K562 (cell line): ENCODE measurements at regions not wholly inside any gene's neighbourhood (a gene's known extent, or its start where the extent isn't known, plus 50 kb on each side); places are given as distances from the start of the nearest gene placed in this dataset.

ENCODE experiments used
- ATAC-seq: fragments of 200-7000 bp; cut with Tn5 transposase; 3 replicates; pipeline ENCODE4 v1.9.1; 2020; ENCODE audit warnings: moderate library complexity
- BruUV-seq: library from RNA; stranded (reverse); fragments of 400-500 nt; replicated peaks from 2 replicates; lab custom pipeline; 2021; lab: Mats Ljungman, UMichigan
- CTCF ChIA-PET: fragments of 300-600 bp; formaldehyde crosslinking; extraction: SDS; loops from one replicate; lab custom pipeline; 2021; ENCODE audit warnings: low intra/inter-chr PET ratio; lab: Yijun Ruan, JAX
- POLR2A ChIA-PET: fragments of 300-600, 350-650 bp; sonication (Branson Sonifier 250); formaldehyde crosslinking; extraction: SDS; loops from one replicate; lab custom pipeline; 2021; ENCODE audit warnings: antibody characterized with exemption, inconsistent platforms; lab: Yijun Ruan, JAX
- DNase-seq, 4 experiments: peaks; one replicate each; pipeline versions ENCODE4 v3.0.0 to v3.0.0-alpha.2; 2011 to 2018; ENCODE audit warnings: low spot score in 3 of 4, mixed read lengths in 3 of 4; ENCODE audit errors: extremely low read depth in 1 of 4
- FAIRE-seq: peaks from 2 replicates; lab custom pipeline; 2011; peaks lifted over from hg19 to GRCh38; lab: Jason Lieb, UNC
- H2AFZ ChIP-seq: 2 replicates; pipeline ENCODE4 v1.6.0; 2011; ENCODE audit warnings: low read depth, low read length, control low read depth, inconsistent platforms
- H3K27ac ChIP-seq: fragments of 200-600 bp; 3 replicates; pipeline ENCODE4 v1.8.0; 2011; ENCODE audit warnings: low read depth, mild to moderate bottlenecking, control low read depth, inconsistent platforms, low read length, moderate library complexity, mixed read lengths; ENCODE audit errors: extremely low read depth
- H3K27me3 ChIP-seq, 2 experiments: fragments of 300-600 bp in 1 of 2; 2 replicates in 1 of 2; 3 replicates in 1 of 2; pipeline versions ENCODE4 v1.6.0 to v1.8.0; 2011; ENCODE audit warnings: inconsistent platforms in 2 of 2, low read length in 2 of 2, mild to moderate bottlenecking in 1 of 2, mixed read lengths in 1 of 2, moderate library complexity in 1 of 2; ENCODE audit not compliant: control insufficient read depth in 2 of 2, insufficient read depth in 2 of 2
- H3K36me3 ChIP-seq: fragments of 300-600 bp; 3 replicates; pipeline ENCODE4 v1.8.0; 2011; ENCODE audit warnings: mild to moderate bottlenecking, low read length, inconsistent platforms; ENCODE audit not compliant: control insufficient read depth, insufficient read depth
- H3K4me1 ChIP-seq, 2 experiments: fragments of 200-600 bp in 1 of 2; replicated peaks in 1 of 2; 2 replicates in 1 of 2; 3 replicates in 1 of 2; pipeline versions ENCODE4 v1.5.1 to v1.8.0; 2011; ENCODE audit warnings: inconsistent platforms in 2 of 2, low read length in 2 of 2, mild to moderate bottlenecking in 1 of 2, mixed read lengths in 1 of 2, moderate library complexity in 1 of 2; ENCODE audit not compliant: control insufficient read depth in 2 of 2, insufficient read depth in 2 of 2
- H3K4me2 ChIP-seq: 2 replicates; pipeline ENCODE4 v1.6.1; 2011; ENCODE audit warnings: low read length, control low read depth, inconsistent platforms, mixed read lengths; ENCODE audit not compliant: insufficient read depth
- H3K4me3 ChIP-seq: fragments of 200-600 bp; sonication (generic), shearing (Covaris generic); 2 replicates; pipeline ENCODE4 v1.5.1; 2016; ENCODE audit warnings: control low read depth, inconsistent platforms
- H3K79me2 ChIP-seq: fragments of 200-600 bp; 3 replicates; pipeline ENCODE4 v1.8.0; 2011; ENCODE audit warnings: low read length, inconsistent platforms; ENCODE audit not compliant: control insufficient read depth, insufficient read depth
- H3K9ac ChIP-seq, 2 experiments: 2 replicates each; pipeline versions ENCODE4 v1.6.0 to v1.6.1; 2011; ENCODE audit warnings: low read depth in 2 of 2, low read length in 2 of 2, control low read depth in 1 of 2, inconsistent platforms in 1 of 2, mild to moderate bottlenecking in 1 of 2, mixed read lengths in 1 of 2; ENCODE audit not compliant: insufficient read depth in 1 of 2
- H3K9me1 ChIP-seq: one replicate; pipeline ENCODE4 v1.6.0; 2011; ENCODE audit warnings: inconsistent platforms, mild to moderate bottlenecking, low read length, moderate library complexity; ENCODE audit not compliant: control insufficient read depth, insufficient read depth
- H3K9me3 ChIP-seq: replicated peaks from 2 replicates; pipeline ENCODE4 v1.5.1; 2011; ENCODE audit warnings: low read depth, low read length, inconsistent platforms; ENCODE audit not compliant: control insufficient read depth, insufficient read depth
- H4K20me1 ChIP-seq: replicated peaks from 2 replicates; pipeline ENCODE4 v1.6.1; 2011; ENCODE audit warnings: low read length, inconsistent platforms, mixed read lengths; ENCODE audit not compliant: control insufficient read depth, insufficient read depth
- CHCHD3 ChIP-seq: fragments of 250-450 bp; sonication (Bioruptor Pico); IDR thresholded peaks from 2 replicates; pipeline ENCODE4 v2.1.2; 2022; ENCODE audit warnings: mild to moderate bottlenecking
- CREM ChIP-seq: IDR thresholded peaks from 2 replicates; pipeline ENCODE4 v1.6.1; 2014; ENCODE audit warnings: antibody characterized with exemption, low read depth
- CTBP1 ChIP-seq: fragments of 450-650 bp; IDR thresholded peaks from 2 replicates; pipeline ENCODE4 v1.6.1; 2016; ENCODE audit warnings: borderline replicate concordance
- JUN ChIP-seq, 2 experiments: sonication (generic) in 1 of 2; formaldehyde crosslinking in 1 of 2; IDR thresholded peaks; 2 replicates each; pipeline versions ENCODE4 v1.6.1 to v1.8.0; 2012 to 2022; ENCODE audit warnings: borderline replicate concordance in 2 of 2, mild to moderate bottlenecking in 2 of 2, improper control_type of control experiment in 1 of 2, low read depth in 1 of 2, low read length in 1 of 2, missing genetic modification reagents in 1 of 2
- KLF6 ChIP-seq: fragments of 250-450 bp; sonication (Bioruptor Pico); IDR thresholded peaks from 2 replicates; pipeline ENCODE4 v1.4.0; 2020; ENCODE audit warnings: mild to moderate bottlenecking, moderate library complexity, borderline replicate concordance
- NFIX ChIP-seq: fragments of 250-450 bp; sonication (Bioruptor Pico); IDR thresholded peaks from 2 replicates; pipeline ENCODE4 v1.4.0; 2020; ENCODE audit warnings: low read depth, mild to moderate bottlenecking, moderate library complexity
- PHB2 ChIP-seq: fragments of 450-650 bp; IDR thresholded peaks from 2 replicates; pipeline ENCODE4 v1.6.1; 2017; ENCODE audit warnings: low read depth
- SAP30 ChIP-seq: fragments of 200-600 bp; sonication (generic); IDR thresholded peaks from 2 replicates; pipeline ENCODE4 v1.6.1; 2012; ENCODE audit warnings: borderline replicate concordance, low read depth, mild to moderate bottlenecking, moderate library complexity, low read length, control low read depth, inconsistent platforms; ENCODE audit not compliant: insufficient read depth, poor library complexity, severe bottlenecking
- ZC3H4 ChIP-seq: sonication (generic); formaldehyde crosslinking; IDR thresholded peaks from 2 replicates; pipeline ENCODE4 v1.9.0; 2021; ENCODE audit warnings: missing genetic modification reagents, borderline replicate concordance
- ZNF146 ChIP-seq: IDR thresholded peaks from one replicate; pipeline ENCODE4 v1.6.1; 2018; ENCODE audit warnings: missing compliant biosample characterization; ENCODE audit not compliant: unreplicated experiment
- ZNF551 ChIP-seq: fragments of 250-450 bp; sonication (Bioruptor Pico); IDR thresholded peaks from 2 replicates; pipeline ENCODE4 v1.5.0; 2021; ENCODE audit warnings: mild to moderate bottlenecking, moderate library complexity
- WGBS: fragments of 100-300 bp; shearing (Covaris generic); methylation state at CpG from one replicate; pipeline ENCODE4 v1.1.6; 2016; ENCODE audit warnings: low coverage, mixed read lengths; ENCODE audit not compliant: insufficient coverage; ENCODE audit errors: missing lambda C conversion rate; 5-methylcytosine and 5-hydroxymethylcytosine counted together
- in situ Hi-C: fragments of 300-500 bp; cut with MboI; formaldehyde crosslinking; loops from 4 replicates; pipeline ENCODE4 v1.15.0; 2018; ENCODE audit warnings: inconsistent platforms, mixed read lengths
- intact Hi-C: fragments of 100-400 bp; cut with micrococcal nuclease; formaldehyde crosslinking; loops from 2 replicates; pipeline ENCODE4 v1.14.2; 2022
- TF ChIP-seq, protein P1 (sequence below): fragments of 450-650 bp; IDR thresholded peaks from 2 replicates; pipeline ENCODE4 v1.6.1; 2016; ENCODE audit warnings: low read depth
- TF ChIP-seq, protein P2 (sequence below): fragments of 250-450 bp; sonication (Bioruptor Pico); IDR thresholded peaks from 2 replicates; pipeline ENCODE4 v1.4.0; 2020

DNA sequence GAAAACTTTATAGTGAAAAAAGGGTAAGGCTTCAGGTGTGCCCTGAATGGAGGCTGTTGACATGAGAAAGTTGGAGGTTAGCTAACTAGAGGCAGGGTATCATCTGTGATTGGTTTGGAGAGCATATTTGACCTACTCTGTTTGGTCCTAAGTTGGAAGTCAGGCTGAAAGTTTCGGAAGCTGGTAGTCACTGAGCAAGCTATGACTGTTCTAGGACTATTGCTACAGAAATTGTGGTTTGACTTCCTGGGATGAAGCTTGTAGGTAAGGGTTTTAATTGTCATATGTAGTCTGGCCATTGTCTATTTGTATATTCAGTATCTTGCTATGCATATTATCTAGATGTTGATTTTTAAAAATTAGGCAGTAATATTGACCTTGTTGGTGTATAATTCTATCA lies 565.0 kb downstream of the TMEM135 start:
- in situ Hi-C loops: no loop called here
- no TSS peak for BruUV-seq
- Histone ChIP-seq H3K9me3 (no peaks in the 10 kb centered on the region), H3K27ac (no peak overlapping the region), H3K36me3 (no peaks in the 10 kb centered on the region), H3K9ac (no peak overlapping the region), H3K4me1 (no peaks in the 10 kb centered on the region), H3K27me3 (no peaks in the 10 kb centered on the region), H3K9me1 (no peaks in the 10 kb centered on the region), H3K79me2 (no peaks in the 10 kb centered on the region), H2AFZ (no peak overlapping the region), H3K4me3 (no peak overlapping the region), H3K4me2 (no peak overlapping the region), H4K20me1 (no peaks in the 10 kb centered on the region)
- ChIA-PET CTCF (no interaction called here), POLR2A (no interaction called here)
- ATAC-seq (no peak), FAIRE-seq (no peak), DNase-seq (no peak)
- TF ChIP-seq NFIX (CRISPR knock-in tag): no peak
- no peak for TF ChIP-seq PHB2
- no peak for TF ChIP-seq ZNF551
- no peak for TF ChIP-seq CREM
- TF ChIP-seq JUN (IDR thresholded peaks at IDR 0.05; ENCODE audit: borderline replicate concordance, low read depth, low read length): no peak
- no peak for TF ChIP-seq JUN (CRISPR knock-in tag; IDR thresholded peaks at IDR 0.05; ENCODE audit: borderline replicate concordance)
- no peak for TF ChIP-seq KLF6 (CRISPR knock-in tag)
- no peak for TF ChIP-seq SAP30
- TF ChIP-seq CHCHD3 (CRISPR knock-in tag): no peak
- TF ChIP-seq, protein P1, sequence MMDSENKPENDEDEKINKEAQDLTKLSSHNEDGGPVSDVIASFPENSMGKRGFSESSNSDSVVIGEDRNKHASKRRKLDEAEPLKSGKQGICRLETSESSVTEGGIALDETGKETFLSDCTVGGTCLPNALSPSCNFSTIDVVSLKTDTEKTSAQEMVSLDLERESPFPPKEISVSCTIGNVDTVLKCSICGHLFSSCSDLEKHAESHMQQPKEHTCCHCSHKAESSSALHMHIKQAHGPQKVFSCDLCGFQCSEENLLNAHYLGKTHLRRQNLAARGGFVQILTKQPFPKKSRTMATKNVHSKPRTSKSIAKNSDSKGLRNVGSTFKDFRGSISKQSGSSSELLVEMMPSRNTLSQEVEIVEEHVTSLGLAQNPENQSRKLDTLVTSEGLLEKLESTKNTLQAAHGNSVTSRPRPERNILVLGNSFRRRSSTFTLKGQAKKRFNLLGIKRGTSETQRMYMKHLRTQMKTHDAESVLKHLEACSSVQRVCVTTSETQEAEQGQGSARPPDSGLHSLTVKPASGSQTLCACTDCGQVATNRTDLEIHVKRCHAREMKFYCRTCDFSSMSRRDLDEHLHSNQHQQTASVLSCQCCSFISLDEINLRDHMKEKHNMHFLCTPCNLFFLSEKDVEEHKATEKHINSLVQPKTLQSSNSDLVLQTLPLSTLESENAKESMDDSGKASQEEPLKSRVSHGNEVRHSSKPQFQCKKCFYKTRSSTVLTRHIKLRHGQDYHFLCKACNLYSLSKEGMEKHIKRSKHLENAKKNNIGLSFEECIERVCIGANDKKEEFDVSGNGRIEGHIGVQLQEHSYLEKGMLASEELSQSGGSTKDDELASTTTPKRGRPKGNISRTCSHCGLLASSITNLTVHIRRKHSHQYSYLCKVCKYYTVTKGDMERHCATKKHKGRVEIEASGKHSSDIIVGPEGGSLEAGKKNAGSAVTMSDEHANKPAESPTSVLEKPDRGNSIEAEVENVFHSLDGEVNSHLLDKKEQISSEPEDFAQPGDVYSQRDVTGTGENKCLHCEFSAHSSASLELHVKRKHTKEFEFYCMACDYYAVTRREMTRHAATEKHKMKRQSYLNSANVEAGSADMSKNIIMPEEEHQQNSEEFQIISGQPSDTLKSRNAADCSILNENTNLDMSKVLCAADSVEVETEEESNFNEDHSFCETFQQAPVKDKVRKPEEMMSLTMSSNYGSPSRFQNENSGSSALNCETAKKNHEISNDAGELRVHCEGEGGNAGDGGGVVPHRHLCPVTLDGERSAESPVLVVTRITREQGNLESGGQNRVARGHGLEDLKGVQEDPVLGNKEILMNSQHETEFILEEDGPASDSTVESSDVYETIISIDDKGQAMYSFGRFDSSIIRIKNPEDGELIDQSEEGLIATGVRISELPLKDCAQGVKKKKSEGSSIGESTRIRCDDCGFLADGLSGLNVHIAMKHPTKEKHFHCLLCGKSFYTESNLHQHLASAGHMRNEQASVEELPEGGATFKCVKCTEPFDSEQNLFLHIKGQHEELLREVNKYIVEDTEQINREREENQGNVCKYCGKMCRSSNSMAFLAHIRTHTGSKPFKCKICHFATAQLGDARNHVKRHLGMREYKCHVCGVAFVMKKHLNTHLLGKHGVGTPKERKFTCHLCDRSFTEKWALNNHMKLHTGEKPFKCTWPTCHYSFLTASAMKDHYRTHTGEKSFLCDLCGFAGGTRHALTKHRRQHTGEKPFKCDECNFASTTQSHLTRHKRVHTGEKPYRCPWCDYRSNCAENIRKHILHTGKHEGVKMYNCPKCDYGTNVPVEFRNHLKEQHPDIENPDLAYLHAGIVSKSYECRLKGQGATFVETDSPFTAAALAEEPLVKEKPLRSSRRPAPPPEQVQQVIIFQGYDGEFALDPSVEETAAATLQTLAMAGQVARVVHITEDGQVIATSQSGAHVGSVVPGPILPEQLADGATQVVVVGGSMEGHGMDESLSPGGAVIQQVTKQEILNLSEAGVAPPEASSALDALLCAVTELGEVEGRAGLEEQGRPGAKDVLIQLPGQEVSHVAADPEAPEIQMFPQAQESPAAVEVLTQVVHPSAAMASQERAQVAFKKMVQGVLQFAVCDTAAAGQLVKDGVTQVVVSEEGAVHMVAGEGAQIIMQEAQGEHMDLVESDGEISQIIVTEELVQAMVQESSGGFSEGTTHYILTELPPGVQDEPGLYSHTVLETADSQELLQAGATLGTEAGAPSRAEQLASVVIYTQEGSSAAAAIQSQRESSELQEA: no peak
- TF ChIP-seq, protein P2, sequence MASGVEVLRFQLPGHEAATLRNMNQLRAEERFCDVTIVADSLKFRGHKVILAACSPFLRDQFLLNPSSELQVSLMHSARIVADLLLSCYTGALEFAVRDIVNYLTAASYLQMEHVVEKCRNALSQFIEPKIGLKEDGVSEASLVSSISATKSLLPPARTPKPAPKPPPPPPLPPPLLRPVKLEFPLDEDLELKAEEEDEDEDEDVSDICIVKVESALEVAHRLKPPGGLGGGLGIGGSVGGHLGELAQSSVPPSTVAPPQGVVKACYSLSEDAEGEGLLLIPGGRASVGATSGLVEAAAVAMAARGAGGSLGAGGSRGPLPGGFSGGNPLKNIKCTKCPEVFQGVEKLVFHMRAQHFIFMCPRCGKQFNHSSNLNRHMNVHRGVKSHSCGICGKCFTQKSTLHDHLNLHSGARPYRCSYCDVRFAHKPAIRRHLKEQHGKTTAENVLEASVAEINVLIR (CRISPR knock-in tag): no peak
- no peak for TF ChIP-seq ZC3H4
- TF ChIP-seq CTBP1: no peak
- TF ChIP-seq ZNF146 (CRISPR knock-in tag): no peak
- WGBS: 0% methylated on average over 1 of the region's 1 CpG
- intact Hi-C loops: no loop called here
